WI38 (cell line): ENCODE measurements at regions not wholly inside any gene's neighbourhood (a gene's known extent, or its start where the extent isn't known, plus 50 kb on each side); places are given as distances from the start of the nearest gene placed in this dataset.
"Not testable (repeated sequence)": the region's sequence is repeated elsewhere in the genome, so short reads cannot be mapped to it uniquely, and the experiment has no call there.

Experiments
- H3K4me3 ChIP-seq: 2 replicates; pipeline ENCODE4 v1.5.1; 2011; ENCODE audit warnings: low read depth, mild to moderate bottlenecking, control low read depth, low read length
- TF ChIP-seq, protein P1 (sequence below): IDR thresholded peaks from 2 replicates; pipeline ENCODE4 v1.5.1; 2012; ENCODE audit warnings: low read depth, mild to moderate bottlenecking, control low read depth, low read length

DNA sequence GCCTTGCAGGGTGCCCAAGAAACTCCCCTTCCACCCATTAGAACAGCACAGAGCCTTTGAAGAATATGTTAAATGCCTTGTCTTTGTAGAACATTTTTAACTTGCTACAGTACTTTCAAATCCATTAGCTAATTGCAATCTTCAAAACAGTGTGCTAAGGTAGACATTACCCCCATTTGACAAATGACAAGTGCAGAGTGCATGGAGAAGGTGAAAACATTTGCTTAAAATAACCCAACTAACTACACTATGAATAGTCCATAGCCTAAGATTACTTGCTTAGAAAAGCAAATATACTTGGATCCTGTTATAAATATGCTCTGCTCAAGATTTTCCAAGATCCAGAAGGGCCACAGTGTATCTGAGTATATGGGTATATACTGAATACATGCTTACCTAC is 87.0 kb upstream of the G2E3 start:
- H3K4me3 ChIP-seq = no peak overlapping the region
- TF ChIP-seq, protein P1, sequence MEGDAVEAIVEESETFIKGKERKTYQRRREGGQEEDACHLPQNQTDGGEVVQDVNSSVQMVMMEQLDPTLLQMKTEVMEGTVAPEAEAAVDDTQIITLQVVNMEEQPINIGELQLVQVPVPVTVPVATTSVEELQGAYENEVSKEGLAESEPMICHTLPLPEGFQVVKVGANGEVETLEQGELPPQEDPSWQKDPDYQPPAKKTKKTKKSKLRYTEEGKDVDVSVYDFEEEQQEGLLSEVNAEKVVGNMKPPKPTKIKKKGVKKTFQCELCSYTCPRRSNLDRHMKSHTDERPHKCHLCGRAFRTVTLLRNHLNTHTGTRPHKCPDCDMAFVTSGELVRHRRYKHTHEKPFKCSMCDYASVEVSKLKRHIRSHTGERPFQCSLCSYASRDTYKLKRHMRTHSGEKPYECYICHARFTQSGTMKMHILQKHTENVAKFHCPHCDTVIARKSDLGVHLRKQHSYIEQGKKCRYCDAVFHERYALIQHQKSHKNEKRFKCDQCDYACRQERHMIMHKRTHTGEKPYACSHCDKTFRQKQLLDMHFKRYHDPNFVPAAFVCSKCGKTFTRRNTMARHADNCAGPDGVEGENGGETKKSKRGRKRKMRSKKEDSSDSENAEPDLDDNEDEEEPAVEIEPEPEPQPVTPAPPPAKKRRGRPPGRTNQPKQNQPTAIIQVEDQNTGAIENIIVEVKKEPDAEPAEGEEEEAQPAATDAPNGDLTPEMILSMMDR = no peak

DNA sequence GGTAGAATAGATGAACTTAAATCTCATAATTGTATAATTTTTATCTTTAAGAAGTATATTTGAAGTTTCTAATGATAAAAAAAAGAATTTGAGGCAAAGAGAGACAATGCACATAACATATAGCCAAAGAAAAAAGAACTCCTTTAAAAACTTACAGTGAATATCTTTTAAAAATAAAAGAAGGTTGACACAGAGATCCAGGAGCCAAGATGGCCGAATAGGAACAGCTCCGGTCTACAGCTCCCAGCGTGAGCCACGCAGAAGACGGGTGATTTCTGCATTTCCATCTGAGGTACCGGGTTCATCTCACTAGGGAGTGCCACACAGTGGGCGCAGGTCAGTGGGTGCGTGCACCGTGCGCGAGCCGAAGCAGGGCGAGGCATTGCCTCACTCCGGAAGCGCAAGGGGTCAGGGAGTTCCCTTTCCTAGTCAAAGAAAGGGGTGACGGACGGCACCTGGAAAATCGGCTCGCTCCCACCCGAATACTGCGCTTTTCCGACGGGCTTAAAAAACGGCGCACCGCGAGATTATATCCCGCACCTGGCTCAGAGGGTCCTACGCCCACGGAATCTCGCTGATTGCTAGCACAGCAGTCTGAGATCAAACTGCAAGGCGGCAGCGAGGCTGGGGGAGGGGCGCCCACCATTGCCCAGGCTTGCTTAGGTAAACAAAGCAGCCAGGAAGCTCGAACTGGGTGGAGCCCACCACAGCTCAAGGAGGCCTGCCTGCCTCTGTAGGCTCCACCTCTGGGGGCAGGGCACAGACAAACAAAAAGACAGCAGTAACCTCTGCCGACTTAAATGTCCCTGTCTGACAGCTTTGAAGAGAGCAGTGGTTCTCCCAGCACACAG is 84.9 kb upstream of the G2E3 start:
- H3K4me3 ChIP-seq = not testable (repeated sequence)

DNA sequence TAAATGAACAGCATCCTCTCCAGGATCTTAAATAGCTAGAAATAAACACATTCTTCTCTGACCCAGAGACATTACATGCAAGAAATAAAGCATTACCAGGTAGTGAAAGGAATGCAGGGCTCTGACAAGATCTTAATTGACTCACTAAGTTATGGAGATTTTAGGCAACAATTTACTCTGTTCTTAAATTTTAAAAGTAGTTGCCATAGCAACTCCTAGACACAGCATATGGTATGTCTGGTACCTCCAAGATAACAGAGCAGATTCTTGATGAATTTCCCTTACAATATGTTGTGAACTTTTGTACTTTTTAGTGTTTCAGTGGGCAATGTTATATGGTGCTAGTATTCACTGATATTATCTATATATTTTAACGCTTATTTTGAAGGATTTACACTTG is 76.7 kb upstream of the G2E3 start:
- TF ChIP-seq, protein P1 = no peak
- no peak overlapping the region for H3K4me3 ChIP-seq

DNA sequence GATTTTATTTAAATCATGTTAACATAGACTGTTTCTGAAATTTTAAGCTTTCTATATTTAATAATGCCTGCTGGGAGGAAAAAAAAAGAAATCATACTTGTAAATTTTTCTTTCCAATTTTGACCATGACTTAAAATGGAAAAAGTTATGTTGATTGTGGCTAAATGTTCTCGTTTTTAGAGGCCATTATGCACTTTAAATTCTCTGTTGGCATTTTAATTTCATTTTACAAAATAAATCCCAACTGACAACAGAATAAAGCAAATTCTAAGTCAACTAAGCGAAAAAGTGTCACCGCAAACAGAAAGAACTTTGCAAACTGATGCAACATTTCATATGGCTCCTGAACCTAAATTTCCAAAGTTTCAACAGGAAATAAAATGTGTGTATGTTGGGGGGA is 74.8 kb upstream of the G2E3 start:
- TF ChIP-seq, protein P1 = no peak
- H3K4me3 ChIP-seq = no peak overlapping the region

DNA sequence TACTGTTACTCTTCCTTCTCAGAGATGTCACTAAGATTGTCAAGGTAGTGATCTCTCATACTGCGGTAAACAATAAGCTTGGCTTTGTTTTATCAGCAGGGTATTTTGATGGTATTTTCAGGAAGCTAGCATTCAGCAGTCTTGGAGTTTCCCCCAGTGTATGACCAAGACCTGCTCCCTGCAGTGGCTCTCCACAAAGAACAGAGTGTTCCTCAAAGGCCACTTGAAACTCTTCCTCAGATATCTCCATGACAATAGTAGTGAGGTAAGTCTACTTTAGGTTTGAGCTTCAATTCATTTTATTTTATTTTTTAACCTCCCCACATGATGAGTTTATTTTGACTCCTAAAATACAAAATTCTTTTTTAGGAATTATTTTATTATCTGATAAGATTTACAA is 74.0 kb upstream of the G2E3 start:
- TF ChIP-seq, protein P1 = no peak
- H3K4me3 ChIP-seq = no peak overlapping the region

DNA sequence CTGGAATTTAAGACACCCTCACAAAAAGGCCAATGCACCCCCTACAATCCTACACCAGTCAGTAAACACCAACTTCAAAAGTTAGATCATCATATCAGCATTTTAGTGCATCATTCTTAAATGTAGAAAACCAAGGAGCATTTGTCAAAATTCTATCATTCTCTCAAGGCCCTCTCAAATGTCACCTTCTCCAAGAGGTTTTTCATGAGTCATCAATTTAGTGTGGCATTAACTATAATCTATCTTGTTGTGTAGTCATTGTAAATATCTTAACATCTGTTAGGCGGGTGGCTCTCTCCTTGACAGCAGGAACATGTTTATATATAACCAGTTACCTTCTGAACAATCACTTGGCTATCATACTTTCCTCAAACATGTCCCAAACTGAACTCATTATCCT is 62.1 kb upstream of the G2E3 start:
- TF ChIP-seq, protein P1 = no peak

DNA sequence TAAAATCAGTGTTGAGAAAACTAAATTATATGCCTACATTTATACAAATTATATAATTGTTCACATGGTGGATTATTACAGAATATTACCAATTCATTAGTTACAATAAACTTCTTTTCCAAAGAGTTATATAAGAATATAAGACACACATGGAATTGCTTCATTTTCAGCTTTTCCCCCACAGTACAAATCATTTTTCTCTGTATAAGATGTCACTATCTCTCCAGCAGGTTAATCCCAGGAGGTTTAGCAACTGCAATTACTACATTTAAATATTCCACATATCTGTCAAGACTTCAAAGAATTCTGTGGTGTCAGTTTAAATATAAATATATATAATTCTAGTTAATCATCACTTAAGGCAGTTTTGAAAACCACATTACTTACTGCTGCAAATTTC is 59.6 kb upstream of the G2E3 start:
- no peak overlapping the region for H3K4me3 ChIP-seq
- TF ChIP-seq, protein P1 = no peak

More for the DNA sequence above, 62.1 kb upstream of the G2E3 start:
- no peak overlapping the region for H3K4me3 ChIP-seq

DNA sequence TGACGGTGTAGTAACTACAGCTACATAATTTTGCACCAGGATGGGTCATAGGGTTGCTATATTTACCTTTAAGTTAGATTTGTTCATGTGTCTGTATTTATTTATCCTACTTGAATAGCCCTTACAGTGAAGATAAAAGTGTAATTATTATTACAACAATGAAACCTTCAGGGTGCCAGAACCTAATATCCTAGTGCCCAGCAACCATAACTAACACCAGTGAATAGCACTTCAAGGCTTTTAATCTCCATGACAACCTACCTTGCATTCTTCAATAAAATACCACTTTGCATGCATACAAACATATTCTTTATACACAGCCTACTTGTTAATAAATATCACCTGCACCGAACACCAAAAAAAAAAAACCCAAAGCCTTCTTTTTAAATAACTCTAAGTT is 58.7 kb upstream of the G2E3 start:
- TF ChIP-seq, protein P1 = no peak

More for the DNA sequence above, 58.7 kb upstream of the G2E3 start:
- no peak overlapping the region for H3K4me3 ChIP-seq
